Fibroblast of villous mesenchyme (primary cell): ENCODE measurements at regions not wholly inside any gene's neighbourhood (a gene's known extent, or its start where the extent isn't known, plus 50 kb on each side); places are given as distances from the start of the nearest gene placed in this dataset.
"Not testable (repeated sequence)": the region's sequence is repeated elsewhere in the genome, so short reads cannot be mapped to it uniquely, and the experiment has no call there.

Source experiments
- DNase-seq: peaks from one replicate; pipeline ENCODE4 v3.0.0-alpha.2; 2010; ENCODE audit warnings: low read depth
- H3K4me3 ChIP-seq: 2 replicates; pipeline ENCODE4 v1.5.1; 2011; ENCODE audit warnings: low read depth, mild to moderate bottlenecking, low read length
- CTCF ChIP-seq: IDR thresholded peaks from 2 replicates; pipeline ENCODE4 v1.5.1; 2012; ENCODE audit warnings: low read depth, mild to moderate bottlenecking, low read length; ENCODE audit not compliant: insufficient read depth

- TF ChIP-seq CTCF = no peak
- DNase-seq = no peak
- H3K4me3 ChIP-seq = no peak overlapping the region
These were observed 137.9 kb downstream of the PCDH20 start for GRCh38 chr13:61277586-61278276.

- H3K4me3 ChIP-seq = no peak overlapping the region
- DNase-seq = no peak
- no peak for TF ChIP-seq CTCF
These were observed 138.6 kb downstream of the PCDH20 start for GRCh38 chr13:61277088-61277487.

GRCh38 chr13:61276401-61276800 is 139.2 kb downstream of the PCDH20 start:
- no peak for TF ChIP-seq CTCF
- no peak for DNase-seq
- H3K4me3 ChIP-seq = no peak overlapping the region

GRCh38 chr13:61275736-61276135 is 139.9 kb downstream of the PCDH20 start:
- no peak for TF ChIP-seq CTCF
- H3K4me3 ChIP-seq = no peak overlapping the region
- DNase-seq = no peak

GRCh38 chr13:61275251-61275650 is 140.4 kb downstream of the PCDH20 start:
- H3K4me3 ChIP-seq = no peak overlapping the region
- no peak for DNase-seq
- TF ChIP-seq CTCF = no peak

- DNase-seq, H3K4me3 ChIP-seq: not testable (repeated sequence)
These were observed 148.8 kb downstream of the PCDH20 start for GRCh38 chr13:61266896-61267295.

- H3K4me3 ChIP-seq = no peak overlapping the region
- TF ChIP-seq CTCF = no peak
- no peak for DNase-seq
These were observed 153.7 kb downstream of the PCDH20 start for GRCh38 chr13:61261746-61262472.
